Keratinocyte (primary cell): ENCODE measurements at regions not wholly inside any gene's neighbourhood (a gene's known extent, or its start where the extent isn't known, plus 50 kb on each side); places are given as distances from the start of the nearest gene placed in this dataset.

ENCODE experiments used
- DNase-seq: peaks from one replicate; pipeline ENCODE4 v3.0.0-alpha.2; 2011; ENCODE audit warnings: low read depth, missing footprints, low spot score
- FAIRE-seq: peaks from 2 replicates; lab custom pipeline; 2011; peaks lifted over from hg19 to GRCh38; lab: Jason Lieb, UNC
- H2AFZ ChIP-seq: 2 replicates; pipeline ENCODE4 v1.6.0; 2012; ENCODE audit warnings: low read length, control low read depth, inconsistent platforms; ENCODE audit not compliant: control insufficient read depth
- H3K27ac ChIP-seq: 2 replicates; pipeline ENCODE4 v1.5.1; 2011; ENCODE audit warnings: low read length; ENCODE audit not compliant: control insufficient read depth, insufficient read depth
- H3K27me3 ChIP-seq: 3 replicates; pipeline ENCODE4 v1.6.0; 2011; ENCODE audit warnings: low read length; ENCODE audit not compliant: control insufficient read depth, insufficient read depth; ENCODE audit errors: extremely low read depth
- H3K36me3 ChIP-seq, 2 experiments: 2 replicates in 1 of 2; 3 replicates in 1 of 2; pipeline ENCODE4 v1.5.1; 2011; ENCODE audit warnings: low read length in 2 of 2, mild to moderate bottlenecking in 1 of 2; ENCODE audit not compliant: control insufficient read depth in 2 of 2, insufficient read depth in 2 of 2; ENCODE audit errors: extremely low read depth in 1 of 2
- H3K4me1 ChIP-seq: 3 replicates; pipeline ENCODE4 v1.5.1; 2011; ENCODE audit warnings: low read length; ENCODE audit not compliant: control insufficient read depth, insufficient read depth; ENCODE audit errors: extremely low read depth
- H3K4me2 ChIP-seq: 3 replicates; pipeline ENCODE4 v1.6.0; 2011; ENCODE audit warnings: low read depth, low read length; ENCODE audit not compliant: control insufficient read depth, insufficient read depth; ENCODE audit errors: extremely low read depth
- H3K4me3 ChIP-seq, 3 experiments: fragments of 200-600 bp in 1 of 3; sonication (generic) in 1 of 3; 2 replicates in 2 of 3; 3 replicates in 1 of 3; pipeline ENCODE4 v1.5.1; 2011 to 2016; ENCODE audit warnings: low read length in 3 of 3, mild to moderate bottlenecking in 3 of 3, control low read depth in 2 of 3, inconsistent platforms in 1 of 3, low read depth in 1 of 3, mixed read lengths in 1 of 3, mixed run types in 1 of 3, moderate library complexity in 1 of 3; ENCODE audit not compliant: control insufficient read depth in 2 of 3, insufficient read depth in 2 of 3; ENCODE audit errors: extremely low read depth in 1 of 3
- H3K79me2 ChIP-seq: 2 replicates; pipeline ENCODE4 v1.6.0; 2012; ENCODE audit warnings: low read length; ENCODE audit not compliant: control insufficient read depth, insufficient read depth
- H3K9ac ChIP-seq: 3 replicates; pipeline ENCODE4 v1.6.0; 2011; ENCODE audit warnings: low read length; ENCODE audit not compliant: control insufficient read depth, insufficient read depth; ENCODE audit errors: extremely low read depth
- H3K9me1 ChIP-seq: 3 replicates; pipeline ENCODE4 v1.6.0; 2011; ENCODE audit warnings: low read length; ENCODE audit not compliant: control insufficient read depth, insufficient read depth; ENCODE audit errors: extremely low read depth
- H3K9me3 ChIP-seq: 2 replicates; pipeline ENCODE4 v1.5.1; 2012; ENCODE audit warnings: low read depth, low read length; ENCODE audit not compliant: control insufficient read depth
- H4K20me1 ChIP-seq: 3 replicates; pipeline ENCODE4 v1.6.0; 2011; ENCODE audit warnings: low read length; ENCODE audit not compliant: control insufficient read depth, insufficient read depth; ENCODE audit errors: extremely low read depth
- EZH2 ChIP-seq: IDR thresholded peaks from one replicate; pipeline ENCODE4 v1.6.1; 2012; ENCODE audit warnings: inconsistent platforms, mild to moderate bottlenecking, low read length, moderate library complexity
- dilution Hi-C: fragments of 300-500 bp; cut with MboI; formaldehyde crosslinking; loops from one replicate; pipeline ENCODE4 v1.7.0; 2020; ENCODE audit warnings: low sequenced_read_pairs; ENCODE audit not compliant: extremely low pct_ligation_motif_present
- TF ChIP-seq, protein P1 (sequence below), 3 experiments: IDR thresholded peaks in 1 of 3; conservative IDR thresholded peaks in 1 of 3; optimal IDR thresholded peaks in 1 of 3; 2 replicates in 2 of 3; 3 replicates in 1 of 3; pipeline versions ENCODE3 to v1.5.1; 2011; ENCODE audit warnings: low read length in 3 of 3, mild to moderate bottlenecking in 3 of 3, moderate library complexity in 2 of 3, control low read depth in 1 of 3, inconsistent platforms in 1 of 3; ENCODE audit not compliant: insufficient read depth in 2 of 3; ENCODE audit errors: extremely low read depth in 1 of 3

DNA sequence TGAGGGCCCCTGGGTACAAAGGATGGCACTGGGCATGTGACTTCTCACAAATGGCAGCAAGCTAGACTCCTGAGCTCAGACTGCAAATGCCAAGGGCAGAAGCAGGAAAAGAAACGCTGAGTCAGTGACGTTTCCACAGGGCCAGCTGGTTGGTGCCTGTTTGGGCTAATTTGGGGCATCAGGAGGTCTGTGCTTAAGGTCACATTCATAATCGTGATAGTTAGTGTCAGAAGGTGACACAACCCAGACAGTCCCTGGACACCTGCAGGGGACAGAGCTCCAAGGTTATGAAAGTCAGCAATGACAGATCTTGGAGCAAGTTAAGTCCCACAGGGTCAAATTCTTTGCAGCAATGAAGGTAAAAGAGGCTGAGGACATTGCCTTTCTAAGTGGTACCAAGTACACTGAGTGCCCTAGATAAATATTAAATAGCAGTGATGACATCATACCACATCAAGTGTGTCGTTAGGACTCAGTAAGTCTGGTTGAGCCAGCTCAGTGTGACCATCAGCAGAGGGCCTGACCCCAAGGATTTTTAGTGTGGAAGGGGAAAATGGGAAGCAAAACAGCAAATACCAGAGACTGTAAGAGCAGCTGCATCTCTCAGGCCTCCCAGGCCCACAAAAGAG, 556.9 kb upstream of the CFAP20DC start:
- Histone ChIP-seq H3K9me3 (no peaks in the 10 kb centered on the region), H3K36me3 (no peaks in the 10 kb centered on the region), H3K27me3 (no peaks in the 10 kb centered on the region), H3K79me2 (no peaks in the 10 kb centered on the region), H3K4me1 (no peaks in the 10 kb centered on the region), H4K20me1 (no peaks in the 10 kb centered on the region), H3K4me2 (no peak overlapping the region), H2AFZ (no peak overlapping the region), H3K9ac (no peak overlapping the region), H3K4me3 (no peak overlapping the region), H3K9me1 (no peaks in the 10 kb centered on the region), H3K27ac (no peak overlapping the region)
- DNase-seq (no peak), FAIRE-seq (no peak)
- TF ChIP-seq, protein P1, sequence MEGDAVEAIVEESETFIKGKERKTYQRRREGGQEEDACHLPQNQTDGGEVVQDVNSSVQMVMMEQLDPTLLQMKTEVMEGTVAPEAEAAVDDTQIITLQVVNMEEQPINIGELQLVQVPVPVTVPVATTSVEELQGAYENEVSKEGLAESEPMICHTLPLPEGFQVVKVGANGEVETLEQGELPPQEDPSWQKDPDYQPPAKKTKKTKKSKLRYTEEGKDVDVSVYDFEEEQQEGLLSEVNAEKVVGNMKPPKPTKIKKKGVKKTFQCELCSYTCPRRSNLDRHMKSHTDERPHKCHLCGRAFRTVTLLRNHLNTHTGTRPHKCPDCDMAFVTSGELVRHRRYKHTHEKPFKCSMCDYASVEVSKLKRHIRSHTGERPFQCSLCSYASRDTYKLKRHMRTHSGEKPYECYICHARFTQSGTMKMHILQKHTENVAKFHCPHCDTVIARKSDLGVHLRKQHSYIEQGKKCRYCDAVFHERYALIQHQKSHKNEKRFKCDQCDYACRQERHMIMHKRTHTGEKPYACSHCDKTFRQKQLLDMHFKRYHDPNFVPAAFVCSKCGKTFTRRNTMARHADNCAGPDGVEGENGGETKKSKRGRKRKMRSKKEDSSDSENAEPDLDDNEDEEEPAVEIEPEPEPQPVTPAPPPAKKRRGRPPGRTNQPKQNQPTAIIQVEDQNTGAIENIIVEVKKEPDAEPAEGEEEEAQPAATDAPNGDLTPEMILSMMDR (optimal IDR thresholded peaks at IDR 0.05 in 1 of 3, IDR thresholded peaks at IDR 0.05 in 1 of 3, conservative IDR thresholded peaks at IDR 0.05 in 1 of 3; ENCODE audit: extremely low read depth in 1 of 3, insufficient read depth in 2 of 3, low read length in 3 of 3) = no peak
- TF ChIP-seq EZH2 = no peak
- dilution Hi-C loops = no loop called here

DNA sequence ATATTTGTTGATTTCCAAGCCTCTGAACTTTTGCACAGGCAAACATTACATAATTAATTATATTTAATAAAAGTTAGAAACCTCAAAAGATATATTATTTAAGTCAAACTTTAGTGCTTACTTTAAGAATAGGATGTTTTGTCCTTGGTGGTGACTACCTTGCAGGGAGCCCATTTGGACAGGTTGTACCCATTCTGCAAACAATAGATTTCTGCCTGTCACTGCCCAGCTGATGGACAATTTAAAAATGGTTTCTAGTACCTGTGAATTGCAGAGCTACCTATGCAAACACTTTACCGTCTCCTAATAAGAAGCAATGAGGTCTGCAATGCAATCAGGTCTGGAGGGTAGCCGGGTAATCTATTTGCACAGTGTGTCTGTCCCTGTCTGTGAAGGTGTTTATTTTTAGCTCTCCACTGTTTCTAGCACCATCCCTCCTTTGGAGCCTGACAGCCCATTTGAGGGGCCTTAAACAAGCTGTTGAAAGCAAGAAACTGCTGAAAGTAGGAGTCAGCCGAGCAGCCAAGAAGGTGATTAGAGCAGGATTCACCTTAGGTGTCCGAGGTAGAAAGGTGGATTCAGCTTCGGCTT, 556.2 kb upstream of the CFAP20DC start:
- Histone ChIP-seq H3K4me3 (no peak overlapping the region), H3K4me2 (no peak overlapping the region), H3K4me1 (no peaks in the 10 kb centered on the region), H3K9me1 (no peaks in the 10 kb centered on the region), H3K9ac (no peak overlapping the region), H3K79me2 (no peaks in the 10 kb centered on the region), H2AFZ (no peak overlapping the region), H3K9me3 (no peaks in the 10 kb centered on the region), H3K36me3 (no peaks in the 10 kb centered on the region), H4K20me1 (no peaks in the 10 kb centered on the region), H3K27me3 (no peaks in the 10 kb centered on the region), H3K27ac (no peak overlapping the region)
- TF ChIP-seq, protein P1 (optimal IDR thresholded peaks at IDR 0.05 in 1 of 3, IDR thresholded peaks at IDR 0.05 in 1 of 3, conservative IDR thresholded peaks at IDR 0.05 in 1 of 3; ENCODE audit: extremely low read depth in 1 of 3, insufficient read depth in 2 of 3, low read length in 3 of 3) = no peak
- no peak for TF ChIP-seq EZH2
- DNase-seq (no peak), FAIRE-seq (no peak)
- dilution Hi-C loops = no loop called here
